MCF 10A (cell line): ENCODE measurements at regions not wholly inside any gene's neighbourhood (a gene's known extent, or its start where the extent isn't known, plus 50 kb on each side); places are given as distances from the start of the nearest gene placed in this dataset.

ENCODE experiments used
- BruUV-seq: library from RNA; stranded (reverse); fragments of 400-500 nt; replicated peaks from 2 replicates; lab custom pipeline; 2021; lab: Mats Ljungman, UMichigan
- CTCF ChIA-PET: fragments of 300-600 bp; sonication (Branson Sonifier 250); formaldehyde crosslinking; extraction: SDS; loops from one replicate; lab custom pipeline; 2021; ENCODE audit warnings: antibody characterized with exemption, inconsistent platforms; lab: Yijun Ruan, JAX
- POLR2A ChIA-PET: fragments of 300-600, 350-650 bp; sonication (Branson Sonifier 250); formaldehyde crosslinking; extraction: SDS; loops from one replicate; lab custom pipeline; 2020; ENCODE audit warnings: antibody characterized with exemption, inconsistent platforms; lab: Yijun Ruan, JAX
- DNase-seq: peaks from one replicate; pipeline ENCODE4 v3.0.0-alpha.2; 2018; ENCODE audit not compliant: unreplicated experiment
- H3K27ac Mint-ChIP-seq: one replicate; pipeline ENCODE4 v1.8.0; 2022; ENCODE audit warnings: mild to moderate bottlenecking, low read depth, mixed read lengths; ENCODE audit not compliant: unreplicated experiment
- H3K27me3 Mint-ChIP-seq: one replicate; pipeline ENCODE4 v1.8.0; 2022; ENCODE audit warnings: mixed read lengths; ENCODE audit not compliant: insufficient read depth, unreplicated experiment
- H3K36me3 Mint-ChIP-seq: one replicate; pipeline ENCODE4 v1.8.0; 2022; ENCODE audit warnings: mild to moderate bottlenecking, moderate library complexity, mixed read lengths; ENCODE audit not compliant: insufficient read depth, unreplicated experiment
- H3K4me1 Mint-ChIP-seq: one replicate; pipeline ENCODE4 v1.8.0; 2022; ENCODE audit warnings: mixed read lengths; ENCODE audit not compliant: insufficient read depth, unreplicated experiment
- H3K4me3 Mint-ChIP-seq: one replicate; pipeline ENCODE4 v1.8.0; 2022; ENCODE audit warnings: mild to moderate bottlenecking, moderate library complexity, mixed read lengths; ENCODE audit not compliant: unreplicated experiment
- H3K9me3 Mint-ChIP-seq: one replicate; pipeline ENCODE4 v1.8.0; 2022; ENCODE audit warnings: mixed read lengths; ENCODE audit not compliant: unreplicated experiment
- intact Hi-C: fragments of 100-400 bp; cut with micrococcal nuclease; formaldehyde crosslinking; loops from 2 replicates; pipeline ENCODE4 v1.14.1; 2022
- TF ChIP-seq, protein P1 (sequence below): fragments of 200-600 bp; IDR thresholded peaks from one replicate; pipeline ENCODE4 v1.8.0; 2022; ENCODE audit warnings: antibody characterized with exemption, mild to moderate bottlenecking; ENCODE audit not compliant: unreplicated experiment

DNA sequence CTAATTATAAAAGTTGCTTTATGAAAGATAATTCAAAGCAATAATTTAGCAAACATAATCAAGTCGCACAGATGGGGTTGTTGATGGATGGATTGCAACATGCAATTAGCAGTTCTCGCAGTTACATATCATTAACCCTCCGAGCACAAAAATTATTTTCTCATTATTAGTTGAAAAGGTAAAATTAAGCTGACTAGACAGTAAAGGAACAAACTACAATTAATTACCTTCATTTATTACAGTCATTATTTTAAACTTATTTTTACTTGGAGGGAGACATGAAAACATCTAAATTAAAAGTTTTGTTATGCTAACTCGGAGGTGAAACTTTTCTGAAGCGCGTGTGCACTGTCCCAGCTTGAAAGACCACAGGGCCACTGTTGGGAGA is 146.9 kb downstream of the PHETA1 start:
- BruUV-seq: no TSS peak
- POLR2A ChIA-PET: interaction anchor here (0.6 to 1.1 kb wide), 2 partner anchors 14 to 87 kb away, joined by 3 read pairs; no protein-coding TSS in a partner anchor
- DNase-seq: no peak
- intact Hi-C loops: no loop called here
- CTCF ChIA-PET: no interaction called here
- Mint-ChIP-seq H3K27ac (no peak overlapping the region), H3K36me3 (no peaks in the 10 kb centered on the region), H3K27me3 (peaks cover 25% of the 10 kb centered on the region), H3K4me1 (no peaks in the 10 kb centered on the region), H3K4me3 (no peak overlapping the region), H3K9me3 (no peaks in the 10 kb centered on the region)
- TF ChIP-seq, protein P1, sequence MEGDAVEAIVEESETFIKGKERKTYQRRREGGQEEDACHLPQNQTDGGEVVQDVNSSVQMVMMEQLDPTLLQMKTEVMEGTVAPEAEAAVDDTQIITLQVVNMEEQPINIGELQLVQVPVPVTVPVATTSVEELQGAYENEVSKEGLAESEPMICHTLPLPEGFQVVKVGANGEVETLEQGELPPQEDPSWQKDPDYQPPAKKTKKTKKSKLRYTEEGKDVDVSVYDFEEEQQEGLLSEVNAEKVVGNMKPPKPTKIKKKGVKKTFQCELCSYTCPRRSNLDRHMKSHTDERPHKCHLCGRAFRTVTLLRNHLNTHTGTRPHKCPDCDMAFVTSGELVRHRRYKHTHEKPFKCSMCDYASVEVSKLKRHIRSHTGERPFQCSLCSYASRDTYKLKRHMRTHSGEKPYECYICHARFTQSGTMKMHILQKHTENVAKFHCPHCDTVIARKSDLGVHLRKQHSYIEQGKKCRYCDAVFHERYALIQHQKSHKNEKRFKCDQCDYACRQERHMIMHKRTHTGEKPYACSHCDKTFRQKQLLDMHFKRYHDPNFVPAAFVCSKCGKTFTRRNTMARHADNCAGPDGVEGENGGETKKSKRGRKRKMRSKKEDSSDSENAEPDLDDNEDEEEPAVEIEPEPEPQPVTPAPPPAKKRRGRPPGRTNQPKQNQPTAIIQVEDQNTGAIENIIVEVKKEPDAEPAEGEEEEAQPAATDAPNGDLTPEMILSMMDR: no peak

DNA sequence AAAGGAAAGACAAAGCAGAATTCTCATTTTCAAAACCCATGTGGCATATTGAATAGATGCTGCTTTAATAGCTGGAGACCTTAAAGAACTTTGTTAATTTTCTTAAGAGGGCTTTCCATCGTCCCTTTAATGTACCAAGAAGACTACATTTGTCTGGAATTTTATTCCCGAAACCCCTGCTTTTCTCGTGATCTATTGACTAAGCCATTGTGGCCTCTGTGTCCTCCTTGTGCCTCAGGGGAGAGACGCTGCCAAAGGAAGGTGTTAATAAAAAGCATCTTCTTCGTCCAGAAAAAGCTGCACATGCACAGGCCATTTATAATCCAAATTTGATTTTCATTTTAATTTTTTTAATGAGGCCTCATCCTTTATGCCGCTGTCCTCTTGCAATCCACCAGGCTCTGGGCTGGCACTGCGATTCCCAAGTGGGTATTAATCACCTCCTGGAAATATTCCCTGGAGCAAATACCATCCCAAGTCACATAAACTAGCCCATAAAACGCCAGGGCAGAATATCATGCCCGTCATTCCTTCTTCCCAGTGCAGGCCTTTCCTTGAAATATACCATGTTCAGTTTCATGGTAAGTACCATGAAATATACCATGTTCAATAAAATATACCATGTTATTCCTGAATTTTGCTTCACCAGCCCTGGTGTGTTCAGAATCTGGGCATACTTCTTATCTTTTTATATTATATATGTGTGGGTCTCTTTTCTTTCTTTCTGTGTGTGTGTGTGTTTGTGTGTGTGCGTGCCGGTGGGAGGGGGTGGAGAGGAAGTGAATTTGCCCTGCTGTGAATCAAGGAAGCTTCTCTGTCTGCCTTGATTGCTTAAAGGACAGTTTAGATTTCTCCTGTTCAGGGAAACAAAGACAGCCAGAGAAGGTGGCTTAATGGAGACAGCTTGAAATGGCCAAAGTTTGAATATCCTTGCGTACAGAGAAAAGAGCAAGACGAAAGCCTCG is 147.6 kb downstream of the PHETA1 start:
- peaks cover 32% of the 10 kb centered on the region for H3K27me3 Mint-ChIP-seq
- no peaks in the 10 kb centered on the region for H3K36me3 Mint-ChIP-seq
- ChIA-PET CTCF (interaction anchor here (0.6 kb wide), 1 partner anchor 434 kb away, joined by 4 read pairs; no protein-coding TSS in a partner anchor), POLR2A (interaction anchor here (1.1 kb wide), 1 partner anchor 13 kb away, joined by 3 read pairs; no protein-coding TSS in a partner anchor)
- no peaks in the 10 kb centered on the region for H3K4me1 Mint-ChIP-seq
- no peak for DNase-seq
- no peak overlapping the region for H3K4me3 Mint-ChIP-seq
- TF ChIP-seq, protein P1: no peak
- intact Hi-C loops: no loop called here
- BruUV-seq: no TSS peak
- H3K9me3 Mint-ChIP-seq: no peaks in the 10 kb centered on the region
- H3K27ac Mint-ChIP-seq: no peak overlapping the region

DNA sequence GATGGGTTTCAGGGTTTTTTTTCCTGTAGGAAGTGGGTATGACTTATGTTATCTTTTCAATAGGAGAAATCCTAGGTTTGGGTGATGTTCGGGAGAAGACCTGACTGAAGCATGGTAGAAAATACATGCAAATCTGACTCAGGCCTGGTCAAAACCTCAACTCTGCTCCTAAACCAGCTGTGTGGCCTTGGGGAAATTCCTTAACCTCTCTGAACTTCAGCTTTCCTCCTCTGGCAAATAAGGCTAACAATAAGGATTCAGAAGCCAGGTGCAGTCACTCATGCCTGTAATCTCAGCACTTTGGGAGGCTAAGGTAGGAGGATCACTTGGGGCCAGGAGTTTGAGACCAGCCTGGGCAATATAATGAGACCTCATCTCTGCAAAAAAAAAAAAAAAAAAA is 148.5 kb downstream of the PHETA1 start:
- Mint-ChIP-seq H3K4me1 (no peaks in the 10 kb centered on the region), H3K9me3 (no peaks in the 10 kb centered on the region), H3K4me3 (no peak overlapping the region), H3K27ac (no peak overlapping the region), H3K36me3 (no peaks in the 10 kb centered on the region), H3K27me3 (peaks cover 42% of the 10 kb centered on the region)
- intact Hi-C loops: no loop called here
- TF ChIP-seq, protein P1: no peak
- no TSS peak for BruUV-seq
- ChIA-PET CTCF (interaction anchor here (0.7 kb wide), 1 partner anchor 78 kb away, joined by 4 read pairs; no protein-coding TSS in a partner anchor), POLR2A (no interaction called here)
- no peak for DNase-seq

DNA sequence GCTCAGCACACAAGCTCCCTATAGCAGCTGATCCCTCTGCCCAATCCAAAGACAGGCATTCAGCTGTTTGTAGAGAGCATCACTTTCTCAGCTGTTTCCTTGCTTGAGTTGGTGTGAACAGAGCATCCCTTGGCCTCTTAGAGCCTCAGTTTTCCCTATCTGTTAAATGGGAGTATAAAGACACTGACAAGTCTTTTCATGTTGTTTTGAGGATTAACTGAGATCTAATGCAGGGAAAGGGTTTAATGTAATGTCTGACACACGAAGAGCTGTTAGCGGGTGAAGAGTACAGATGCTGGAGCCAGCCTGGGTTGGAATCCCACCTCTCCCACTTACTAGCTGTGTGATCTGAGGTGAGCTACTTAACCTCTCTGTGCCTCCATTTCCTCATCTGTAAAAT is 149.5 kb downstream of the PHETA1 start:
- no TSS peak for BruUV-seq
- Mint-ChIP-seq H3K4me1 (no peaks in the 10 kb centered on the region), H3K4me3 (no peak overlapping the region), H3K9me3 (no peaks in the 10 kb centered on the region), H3K27me3 (peaks cover 51% of the 10 kb centered on the region), H3K36me3 (no peaks in the 10 kb centered on the region), H3K27ac (no peak overlapping the region)
- TF ChIP-seq, protein P1: no peak
- POLR2A ChIA-PET: no interaction called here
- CTCF ChIA-PET: interaction anchor here (0.7 kb wide), 1 partner anchor 12 kb away, joined by 3 read pairs; no protein-coding TSS in a partner anchor
- intact Hi-C loops: no loop called here
- no peak for DNase-seq
